Lung microvascular endothelial cell (primary cell): ENCODE measurements at regions not wholly inside any gene's neighbourhood (a gene's known extent, or its start where the extent isn't known, plus 50 kb on each side); places are given as distances from the start of the nearest gene placed in this dataset.
"Not testable (repeated sequence)": the region's sequence is repeated elsewhere in the genome, so short reads cannot be mapped to it uniquely, and the experiment has no call there.

Experiments used
- DNase-seq, 2 donors: peaks; one replicate each; pipeline versions ENCODE4 v3.0.0 to v3.0.0-alpha.2; 2010; ENCODE audit warnings: low read depth in 2 of 2

DNA sequence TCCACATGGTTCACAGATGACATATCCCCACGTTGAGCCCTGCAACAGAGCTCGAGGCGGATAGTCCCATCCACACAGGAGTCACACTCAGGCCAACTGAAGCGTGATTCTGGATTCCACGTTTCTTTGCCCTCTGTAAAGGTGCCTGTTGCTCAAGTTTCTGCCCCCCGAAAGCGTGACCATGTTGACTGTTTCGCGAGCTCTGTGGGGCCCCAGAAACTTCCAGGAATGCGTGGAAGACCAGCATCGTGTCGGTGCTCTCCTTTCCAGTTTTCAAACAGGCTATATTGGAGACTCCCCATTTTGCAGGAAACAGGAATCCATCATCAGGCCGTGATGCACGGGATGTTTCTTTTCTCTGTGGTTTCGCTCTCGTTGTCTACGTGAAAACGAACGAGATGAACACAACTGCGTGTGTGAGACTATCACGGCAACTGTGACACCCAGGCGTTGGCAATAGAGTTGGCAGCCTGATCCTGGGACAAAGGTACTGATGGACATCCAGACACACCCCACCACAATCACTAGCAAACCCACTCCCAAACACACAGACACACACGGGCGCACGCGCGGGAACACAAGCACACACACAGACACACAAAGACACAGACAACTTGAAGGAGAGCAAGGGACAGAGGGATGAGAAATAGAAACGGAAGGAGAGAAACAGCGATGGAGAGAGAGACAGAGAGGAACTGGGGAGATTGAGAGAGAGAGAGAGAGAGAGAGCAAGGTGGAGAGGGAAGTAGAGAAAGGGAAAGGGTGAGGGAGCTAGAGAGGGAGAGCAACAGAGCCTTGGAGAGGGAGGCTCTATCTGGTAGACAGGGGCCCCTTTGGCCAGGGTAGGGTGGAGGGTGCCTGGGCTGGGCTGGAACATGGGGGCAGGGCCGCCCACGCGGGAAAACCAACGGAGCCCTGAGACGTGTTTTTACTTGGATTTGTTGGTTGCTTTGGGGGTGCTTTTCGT is 1609.3 kb downstream of the SPATA31A7 start:
- peak; percentile 51 to 89 for DNase-seq

DNA sequence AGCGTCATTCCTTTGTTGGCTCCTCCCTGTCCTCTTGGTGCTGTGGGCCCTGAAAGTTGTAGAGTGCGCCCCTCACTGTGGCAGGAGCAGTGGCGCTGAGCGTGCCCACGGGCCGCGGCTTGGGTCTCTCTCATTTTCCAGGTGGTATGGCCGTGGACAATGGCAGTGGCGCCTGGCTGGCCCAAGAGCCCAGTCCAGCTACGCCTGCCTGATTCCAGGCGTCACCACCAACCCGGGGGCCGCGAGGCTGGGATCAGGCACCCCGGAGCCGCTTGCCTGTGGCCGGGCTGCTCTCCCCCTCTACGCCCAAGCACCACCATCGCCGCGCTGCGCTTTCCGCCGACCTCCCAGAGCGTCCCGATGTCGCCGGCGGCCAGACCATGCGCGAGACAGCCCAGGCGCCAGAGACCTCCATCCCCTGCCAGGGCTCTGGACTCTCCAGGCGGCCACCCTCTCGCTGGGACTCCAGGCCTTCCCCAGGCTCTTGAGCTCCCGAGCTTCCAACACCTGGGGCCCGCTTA is 1610.1 kb downstream of the SPATA31A7 start:
- peak; percentile 19 to 50 for DNase-seq

DNA sequence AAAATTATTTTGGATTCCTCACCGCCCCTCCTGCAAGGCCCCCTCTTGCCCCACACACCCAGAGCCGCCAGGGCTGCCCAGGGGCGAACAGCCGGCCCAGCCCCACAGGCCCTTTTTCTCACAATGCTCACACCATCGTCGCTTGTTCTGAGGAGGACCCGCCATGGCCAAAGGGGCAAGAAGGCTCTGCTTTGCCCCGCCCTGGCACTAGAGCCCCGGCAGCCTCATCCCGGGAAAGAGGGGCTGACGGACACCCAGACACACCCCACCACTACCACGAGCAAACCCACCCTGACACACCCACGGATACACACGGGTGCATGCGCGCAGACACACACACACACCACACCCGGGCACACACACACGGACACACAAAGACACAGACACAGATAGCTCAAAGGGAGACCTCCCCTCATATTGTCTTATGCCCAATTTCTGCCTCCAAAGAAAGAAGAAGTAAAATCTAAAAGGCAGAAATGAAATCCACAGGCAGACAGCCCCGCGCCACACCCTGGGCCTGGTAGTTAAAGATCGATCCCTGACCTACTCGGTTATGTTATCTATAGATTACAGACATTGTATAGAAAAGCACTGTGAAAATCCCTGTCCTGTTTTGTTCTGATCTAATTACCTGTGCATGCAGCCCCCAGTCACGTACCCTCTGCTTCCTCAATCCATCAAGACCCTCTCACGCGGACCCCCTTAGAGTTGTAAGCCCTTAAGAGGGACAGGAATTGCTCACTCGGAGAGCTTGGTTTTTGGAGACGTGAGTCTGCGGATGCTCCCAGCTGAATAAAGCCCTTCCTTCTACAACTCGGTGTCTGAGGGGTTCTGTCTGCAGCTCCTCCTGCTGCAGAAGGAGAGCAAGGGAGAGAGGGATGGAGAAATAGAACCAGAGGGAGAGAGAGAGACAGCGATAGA is 1610.9 kb downstream of the SPATA31A7 start:
- DNase-seq, result peak; percentile 29

DNA sequence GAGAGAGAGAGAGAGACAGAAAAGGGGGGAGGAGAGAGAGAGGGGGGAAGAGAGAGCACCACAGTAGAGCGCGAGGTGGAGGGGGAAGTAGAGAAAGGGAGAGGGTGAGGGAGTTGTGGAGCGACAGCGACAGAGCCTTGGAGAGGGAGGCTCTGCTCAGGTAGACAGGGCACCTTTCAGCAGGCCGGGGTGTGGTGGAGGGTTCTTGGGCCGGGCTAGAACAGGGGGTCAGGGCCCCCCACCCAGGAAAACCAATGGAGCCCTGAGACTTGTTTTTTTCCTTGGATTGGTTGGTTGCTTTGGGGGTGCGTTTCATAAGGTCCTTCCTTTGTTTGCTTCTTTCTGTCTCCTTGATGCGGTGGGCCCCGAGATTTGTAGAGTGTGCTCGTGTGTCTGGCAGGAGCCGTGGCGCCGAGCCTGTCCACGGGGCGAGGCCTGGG is 1611.6 kb downstream of the SPATA31A7 start:
- not testable (repeated sequence) for DNase-seq

DNA sequence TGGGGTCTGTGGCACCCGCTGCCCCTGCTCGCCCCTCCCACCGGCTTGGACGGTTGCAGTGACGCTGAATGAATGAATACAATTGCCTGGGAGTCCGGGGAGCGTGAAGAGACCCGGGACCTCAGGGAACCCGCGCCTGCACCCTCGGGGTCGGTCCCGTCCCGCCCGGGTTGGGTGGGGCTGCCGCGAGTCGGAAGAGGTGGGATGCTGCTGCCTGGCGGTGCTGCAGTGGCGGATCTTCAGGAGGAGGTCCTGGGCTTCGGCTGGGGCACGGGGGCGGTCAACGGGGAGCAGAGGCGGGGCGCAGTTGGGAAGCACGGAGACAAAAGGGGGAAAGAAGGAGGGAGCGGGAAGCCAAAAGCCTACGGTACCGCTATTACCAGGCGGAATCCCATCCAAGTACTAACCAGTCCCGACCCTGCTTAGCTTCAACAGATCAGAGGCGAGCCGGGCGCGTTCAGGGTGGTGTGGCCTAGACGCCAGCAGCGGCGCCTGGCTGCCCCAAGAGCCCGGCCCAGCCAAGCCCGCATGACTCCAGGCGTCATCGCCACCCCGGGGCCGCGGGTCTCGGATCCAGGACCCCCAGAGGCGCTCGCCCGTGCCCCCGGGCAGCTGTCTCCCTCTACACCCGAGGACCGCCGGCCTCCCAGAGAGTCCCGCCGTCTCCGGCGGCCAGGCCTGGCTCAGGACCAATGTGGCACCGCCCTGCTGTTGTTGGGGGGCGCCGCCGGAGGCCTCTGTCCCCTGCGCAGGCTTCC is 1612.3 kb downstream of the SPATA31A7 start:
- peak; percentile 60 to 82 for DNase-seq

DNA sequence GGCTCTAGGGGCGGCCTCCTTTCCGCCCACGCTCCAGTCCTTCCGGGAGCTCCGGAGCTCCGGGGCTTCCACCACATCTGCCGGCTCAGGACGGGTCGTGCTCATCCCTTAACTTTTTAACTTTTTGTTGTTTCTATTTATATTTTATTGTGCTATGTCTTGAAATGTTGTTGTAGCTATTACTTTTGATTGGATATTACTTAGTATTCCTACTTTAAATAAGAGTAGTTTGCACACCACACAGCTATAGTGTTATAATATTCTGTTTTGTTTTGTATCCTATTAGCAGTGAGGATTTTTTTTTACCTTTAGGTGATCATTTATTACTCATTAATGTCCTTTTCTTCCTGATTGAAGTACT is 1612.9 kb downstream of the SPATA31A7 start:
- not testable (repeated sequence) for DNase-seq

DNA sequence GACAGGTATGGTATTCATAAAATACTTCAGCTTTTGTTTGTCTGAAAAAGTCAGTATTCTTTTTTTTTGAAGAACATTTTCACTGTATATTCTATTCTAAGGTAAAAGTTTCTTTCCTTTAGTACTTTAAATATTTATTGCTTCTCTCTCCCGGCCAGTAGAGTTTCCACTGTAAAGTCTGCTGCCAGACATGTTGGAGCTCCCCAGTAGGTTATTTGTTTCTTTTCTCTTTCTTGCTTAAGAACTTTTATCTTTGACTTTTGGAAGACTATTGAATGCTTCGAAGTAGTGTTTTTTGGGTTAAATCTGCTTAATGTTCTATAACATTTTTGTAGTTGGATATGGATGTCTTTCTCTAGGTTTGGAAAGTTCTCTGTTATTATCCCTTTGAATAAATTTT is 1613.3 kb downstream of the SPATA31A7 start:
- peak in 1 of 2 donors; percentile 13 for DNase-seq

DNA sequence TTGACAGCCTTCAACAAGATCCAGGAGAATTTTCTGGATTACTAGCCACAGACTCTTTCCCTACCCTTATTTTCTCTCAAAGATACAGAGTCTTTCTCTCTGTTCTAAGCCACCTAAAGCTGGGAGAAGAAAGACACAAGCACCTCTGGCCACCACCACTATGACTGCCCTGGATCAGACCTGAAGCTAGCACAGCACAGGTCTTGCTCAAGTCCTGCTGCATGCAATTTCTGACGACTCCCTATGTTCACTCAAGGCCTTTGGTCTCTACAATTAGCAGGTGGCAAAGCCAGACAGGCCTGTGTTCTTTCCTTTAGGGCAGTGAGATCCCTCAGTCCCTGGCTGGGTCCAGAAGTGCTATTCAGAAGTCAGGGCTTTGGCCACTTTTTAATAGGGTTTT is 1614.5 kb downstream of the SPATA31A7 start:
- not testable (repeated sequence) for DNase-seq

DNA sequence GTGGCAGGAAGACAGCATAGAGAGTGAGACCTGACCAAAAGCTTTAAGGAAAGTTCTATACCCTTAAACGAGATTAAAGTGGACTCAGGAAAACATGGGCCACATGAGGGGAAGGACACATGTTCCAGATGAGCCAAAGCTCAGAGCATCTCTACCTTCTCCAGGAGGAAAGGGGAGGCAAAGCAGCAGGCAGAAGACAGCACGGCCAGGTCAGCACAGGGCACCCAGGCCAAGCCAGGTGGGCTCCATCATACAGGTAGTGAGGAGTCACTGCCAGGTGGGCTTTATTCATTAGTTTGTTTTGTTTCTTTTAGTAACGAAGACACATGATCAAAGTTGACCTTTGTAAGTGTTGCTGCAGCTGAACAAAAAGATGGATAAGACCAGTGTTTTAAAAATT is 1617.6 kb downstream of the SPATA31A7 start:
- DNase-seq, result not testable (repeated sequence)

DNA sequence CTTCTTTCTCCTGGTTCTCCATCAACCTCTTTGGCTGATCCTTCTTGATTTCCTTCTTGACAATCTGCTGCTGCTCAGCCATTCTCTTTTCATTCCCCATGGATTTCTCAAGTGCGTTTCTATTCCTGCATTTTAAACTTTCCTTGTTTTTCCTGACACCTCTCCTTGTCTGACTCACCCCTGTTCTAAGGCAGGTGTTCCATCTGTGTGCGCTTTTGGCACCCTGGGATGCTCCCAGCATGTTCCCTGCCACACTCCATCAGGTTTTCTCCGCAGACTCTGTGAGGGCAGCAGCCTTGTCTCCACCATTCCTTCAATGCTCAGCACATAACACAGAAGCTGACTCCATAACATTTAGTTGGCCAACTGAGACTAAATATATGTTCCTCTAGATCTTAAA is 1618.2 kb downstream of the SPATA31A7 start:
- DNase-seq, result not testable (repeated sequence)

DNA sequence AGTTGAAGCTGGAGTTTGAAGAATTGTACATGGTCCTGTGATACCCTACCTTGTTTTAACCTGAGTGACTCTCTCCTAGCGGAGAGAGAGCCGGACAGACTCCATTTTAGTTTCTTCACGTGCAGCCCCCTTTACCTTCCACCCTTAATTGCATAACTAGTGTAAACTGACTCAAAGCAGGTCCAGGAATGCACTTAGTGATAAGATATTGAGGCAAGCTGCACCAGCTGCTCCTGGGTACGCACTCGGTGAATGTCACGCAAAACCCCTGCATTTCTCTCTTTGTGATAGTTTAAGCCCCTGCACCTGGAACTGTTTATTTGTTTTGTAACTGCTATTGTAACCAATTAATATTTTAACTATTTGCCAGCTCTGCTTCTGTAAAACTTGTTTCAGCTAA is 1620.5 kb downstream of the SPATA31A7 start:
- not testable (repeated sequence) for DNase-seq

DNA sequence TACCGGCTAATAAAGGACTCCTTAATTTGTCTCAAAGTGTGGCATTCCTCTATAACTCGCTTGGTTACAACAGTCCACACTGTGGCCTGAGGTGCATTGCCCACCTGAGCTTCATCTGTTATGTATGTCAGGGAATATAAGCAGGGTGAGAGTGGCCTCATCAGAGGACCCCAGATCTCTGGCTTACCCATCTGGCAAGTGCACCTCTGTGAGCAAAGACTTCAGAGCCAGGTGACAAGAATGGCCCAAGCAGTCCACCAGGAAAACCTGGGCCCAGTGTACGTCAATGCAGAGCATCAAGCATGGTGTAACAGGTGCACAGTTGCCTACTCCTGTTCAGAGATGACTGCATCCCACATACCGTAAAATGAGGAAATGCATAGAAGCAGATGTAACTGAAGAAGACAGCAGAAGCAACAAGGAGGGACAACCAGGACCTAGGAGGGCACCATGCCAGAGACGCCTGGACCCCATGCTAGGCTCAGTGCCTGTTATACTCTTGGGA is 1621.0 kb downstream of the SPATA31A7 start:
- not testable (repeated sequence) for DNase-seq

DNA sequence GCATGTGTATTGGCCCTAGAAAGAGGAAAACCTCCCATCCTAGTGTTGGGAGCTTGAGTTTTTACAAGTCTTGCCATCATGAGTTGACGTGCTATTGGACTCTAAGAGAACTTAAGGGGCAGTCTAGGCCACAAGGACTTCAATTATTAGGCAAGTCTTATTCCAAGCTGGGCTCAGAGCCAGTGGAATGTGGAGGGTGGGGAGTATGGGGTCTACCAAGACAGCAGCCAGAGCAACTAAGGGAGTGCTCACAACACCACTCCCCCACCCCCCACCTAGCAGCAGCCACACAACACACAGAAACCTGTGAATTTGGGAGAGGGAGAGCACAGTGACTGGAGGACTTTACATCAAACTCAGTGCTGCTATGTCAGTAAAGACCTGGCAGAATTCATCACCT is 1625.6 kb downstream of the SPATA31A7 start:
- DNase-seq, result not testable (repeated sequence)

DNA sequence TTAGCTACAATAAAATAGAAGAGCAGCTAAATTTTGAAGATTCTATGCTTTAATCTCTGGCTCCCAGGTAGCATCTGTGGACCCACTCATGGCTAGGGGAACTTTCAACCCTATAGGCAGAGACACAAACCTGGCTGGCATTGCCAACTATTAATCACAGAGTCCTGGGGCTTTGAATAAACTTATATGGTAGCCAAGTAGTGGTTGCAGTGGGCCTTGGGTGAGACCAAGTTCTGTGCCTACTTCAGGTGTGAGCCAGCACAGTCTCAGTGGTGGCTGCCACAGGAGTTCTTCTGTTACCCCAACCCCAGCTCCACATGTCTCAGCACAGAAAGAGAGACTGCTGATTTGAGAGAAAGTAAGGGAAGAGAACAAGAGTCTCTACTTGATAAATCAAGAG is 1626.5 kb downstream of the SPATA31A7 start:
- peak in 1 of 2 donors; percentile 12 for DNase-seq

DNA sequence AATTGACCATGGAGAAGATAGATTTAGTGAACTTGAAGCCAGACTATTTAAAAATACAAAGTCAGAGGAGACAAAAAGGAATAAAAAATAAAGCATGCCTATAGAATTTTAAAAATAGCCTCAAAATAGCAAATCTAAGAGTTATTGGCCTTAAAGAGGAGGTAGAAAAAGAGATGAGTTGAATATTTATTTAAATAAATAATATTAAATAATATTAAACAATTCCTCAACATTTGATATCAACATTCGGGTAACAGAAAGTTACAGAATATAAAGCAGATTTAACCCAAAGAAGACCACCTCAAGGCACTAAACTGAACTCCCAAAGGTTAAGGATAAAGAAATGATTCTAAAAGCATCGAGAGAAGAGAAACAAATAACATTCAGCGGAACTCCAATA is 1627.4 kb downstream of the SPATA31A7 start:
- DNase-seq, result not testable (repeated sequence)

DNA sequence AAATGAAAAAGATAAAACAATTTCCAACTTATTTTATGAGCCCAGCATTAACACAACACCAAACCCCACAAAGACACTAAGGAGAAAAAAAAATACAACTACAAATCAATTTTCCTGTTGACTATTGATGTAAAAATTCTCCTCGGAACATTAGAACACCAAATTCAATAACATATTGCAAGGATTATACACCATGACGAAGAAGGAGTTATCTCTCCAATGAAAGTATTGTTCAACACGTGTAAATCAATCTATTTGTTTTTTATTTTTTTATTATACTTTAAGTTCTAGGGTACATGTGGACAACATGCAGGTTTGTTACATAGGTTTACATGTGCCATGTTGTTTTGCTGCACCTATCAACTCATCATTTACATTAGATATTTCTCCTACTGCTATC is 1632.3 kb downstream of the SPATA31A7 start:
- not testable (repeated sequence) for DNase-seq

DNA sequence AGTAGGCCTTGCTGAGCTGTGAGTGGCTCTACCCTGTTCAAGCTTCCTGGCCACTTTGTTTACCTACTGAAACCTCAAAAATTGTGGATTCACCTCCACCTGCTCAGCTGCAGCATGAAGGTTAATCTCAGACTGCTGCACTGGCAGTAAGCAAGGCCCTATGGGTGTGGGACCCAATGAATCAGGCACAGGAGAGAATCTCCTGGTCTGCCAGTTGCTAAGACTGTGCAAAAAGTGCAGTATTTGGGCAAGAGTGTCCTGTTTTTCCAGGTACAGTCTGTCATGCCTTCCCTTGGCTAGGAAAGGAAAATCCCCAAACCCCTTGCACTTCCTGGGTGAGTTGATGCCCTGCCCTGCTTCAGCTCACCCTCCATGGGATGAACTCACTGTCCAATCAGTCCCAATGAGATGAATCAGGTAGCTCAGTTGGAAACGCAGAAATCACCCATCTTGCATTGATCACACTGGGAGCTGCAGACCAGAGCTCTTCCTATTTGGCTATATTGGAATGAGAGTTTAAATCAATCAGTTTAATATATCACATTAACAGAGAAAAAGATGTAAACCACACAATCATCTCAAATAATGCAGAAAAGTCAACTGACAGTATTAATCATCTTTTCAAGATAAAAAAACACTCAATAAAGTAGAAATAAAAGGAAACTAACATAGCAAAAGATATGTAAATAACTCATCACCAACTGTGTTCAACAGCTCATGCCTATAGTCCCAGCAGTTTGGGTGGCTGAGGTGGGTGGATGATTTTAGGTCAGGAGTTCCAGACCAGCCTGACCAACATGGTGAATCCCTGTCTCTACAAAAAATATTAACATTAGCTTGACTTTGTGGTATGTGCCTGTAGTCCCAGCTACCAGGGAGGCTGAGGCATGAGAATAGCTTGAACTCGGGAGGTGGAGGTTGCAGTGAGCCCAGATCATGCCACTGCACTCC is 1638.4 kb downstream of the SPATA31A7 start:
- DNase-seq, result not testable (repeated sequence)

DNA sequence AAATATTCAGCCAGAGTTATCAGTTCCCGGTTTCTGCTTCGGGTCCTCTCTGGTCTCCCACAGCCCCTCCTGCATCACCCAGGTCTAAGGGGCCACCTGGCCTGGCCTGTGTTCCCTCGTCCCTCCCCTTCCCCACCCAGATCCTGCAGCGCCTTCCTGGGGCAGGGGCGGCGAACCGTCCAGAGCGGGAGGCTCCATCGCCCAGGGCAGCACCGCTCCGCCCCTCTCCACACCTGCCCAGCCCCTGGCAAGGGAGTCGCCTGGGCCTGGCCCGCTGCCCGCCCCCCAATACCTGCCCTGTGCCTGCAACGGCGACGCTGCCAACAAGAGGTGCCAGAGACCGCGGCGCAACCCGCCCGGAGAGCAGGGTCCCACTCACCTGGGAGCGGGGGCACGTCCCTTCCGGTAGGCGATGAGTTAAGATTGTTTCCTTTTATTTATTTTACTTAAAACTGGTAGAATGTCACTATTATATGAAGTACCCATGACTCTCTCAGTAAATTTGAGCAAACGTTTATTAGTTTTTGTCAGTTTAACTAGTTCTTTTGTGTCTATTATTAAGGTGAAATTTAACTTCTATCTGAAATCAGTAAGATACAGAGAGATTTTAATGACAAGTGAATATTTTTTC is 1641.1 kb downstream of the SPATA31A7 start:
- DNase-seq, result not testable (repeated sequence)
